Erythroblast (primary cell): ENCODE measurements at regions not wholly inside any gene's neighbourhood (a gene's known extent, or its start where the extent isn't known, plus 50 kb on each side); places are given as distances from the start of the nearest gene placed in this dataset.

Source experiments
- GATA1 ChIP-seq: IDR thresholded peaks from 2 replicates; pipeline ENCODE4 v1.6.1; 2011; ENCODE audit warnings: low read depth, mild to moderate bottlenecking, control low read depth, low read length, moderate library complexity
- POLR2A ChIP-seq: IDR thresholded peaks from 2 replicates; pipeline ENCODE4 v1.6.1; 2011; ENCODE audit warnings: mild to moderate bottlenecking, low read length

DNA sequence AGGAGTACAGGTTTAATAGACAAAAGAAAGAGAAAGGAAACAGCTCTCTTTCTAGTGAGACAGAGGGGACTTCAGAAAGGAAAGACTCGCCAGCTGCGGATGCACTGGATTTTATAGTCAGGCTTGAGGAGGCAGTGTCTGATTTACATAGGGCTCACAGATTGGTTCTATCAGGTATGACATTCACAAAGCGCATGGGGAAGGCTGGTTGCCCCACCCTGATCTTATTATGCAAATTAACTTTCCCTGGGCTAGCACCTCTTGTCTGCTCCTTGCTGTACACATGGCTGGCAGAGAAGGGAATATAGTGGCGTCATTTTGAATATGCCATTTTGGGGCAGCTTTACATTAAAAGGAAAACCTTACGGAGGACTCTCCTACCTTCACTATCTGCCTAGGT is 938.4 kb upstream of the SEMA6D start:
- no peak for TF ChIP-seq POLR2A
- no peak for TF ChIP-seq GATA1
